ENCODE measurements at regions not wholly inside any gene's neighbourhood (a gene's known extent, or its start where the extent isn't known, plus 50 kb on each side); places are given as distances from the start of the nearest gene placed in this dataset.

DNA sequence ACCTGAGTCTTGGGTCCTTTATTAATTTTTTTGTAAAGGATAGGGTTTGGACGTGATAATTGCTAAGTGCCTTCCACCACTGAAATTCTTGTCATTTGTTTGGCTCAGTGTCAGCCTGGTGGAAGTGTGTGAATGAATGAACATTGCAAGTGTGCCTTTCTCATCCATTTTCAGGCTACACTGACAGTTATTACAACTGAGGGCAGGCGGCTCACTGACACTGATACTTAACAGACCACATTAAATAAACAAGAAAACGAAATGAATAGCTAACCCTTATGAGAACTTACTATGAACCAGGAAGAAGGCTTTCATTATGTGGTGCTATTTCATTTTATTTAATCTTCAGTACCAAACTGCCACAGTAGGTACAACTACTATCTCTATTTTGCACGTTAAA, 188.8 kb upstream of the CRBN start:
- TF ChIP-seq EZH2 (IDR thresholded peaks at IDR 0.05; ENCODE audit: borderline replicate concordance, insufficient read depth, low read depth, low read length, poor library complexity, severe bottlenecking): no peak
- TF ChIP-seq, protein P1, sequence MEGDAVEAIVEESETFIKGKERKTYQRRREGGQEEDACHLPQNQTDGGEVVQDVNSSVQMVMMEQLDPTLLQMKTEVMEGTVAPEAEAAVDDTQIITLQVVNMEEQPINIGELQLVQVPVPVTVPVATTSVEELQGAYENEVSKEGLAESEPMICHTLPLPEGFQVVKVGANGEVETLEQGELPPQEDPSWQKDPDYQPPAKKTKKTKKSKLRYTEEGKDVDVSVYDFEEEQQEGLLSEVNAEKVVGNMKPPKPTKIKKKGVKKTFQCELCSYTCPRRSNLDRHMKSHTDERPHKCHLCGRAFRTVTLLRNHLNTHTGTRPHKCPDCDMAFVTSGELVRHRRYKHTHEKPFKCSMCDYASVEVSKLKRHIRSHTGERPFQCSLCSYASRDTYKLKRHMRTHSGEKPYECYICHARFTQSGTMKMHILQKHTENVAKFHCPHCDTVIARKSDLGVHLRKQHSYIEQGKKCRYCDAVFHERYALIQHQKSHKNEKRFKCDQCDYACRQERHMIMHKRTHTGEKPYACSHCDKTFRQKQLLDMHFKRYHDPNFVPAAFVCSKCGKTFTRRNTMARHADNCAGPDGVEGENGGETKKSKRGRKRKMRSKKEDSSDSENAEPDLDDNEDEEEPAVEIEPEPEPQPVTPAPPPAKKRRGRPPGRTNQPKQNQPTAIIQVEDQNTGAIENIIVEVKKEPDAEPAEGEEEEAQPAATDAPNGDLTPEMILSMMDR (IDR thresholded peaks at IDR 0.05): no peak

All from B cell (primary cell).